NCI-H2107 treated with DMSO at 0.1 percent for 48 hours (cell line): ENCODE measurements at regions not wholly inside any gene's neighbourhood (a gene's known extent, or its start where the extent isn't known, plus 50 kb on each side); places are given as distances from the start of the nearest gene placed in this dataset.

Experiments
- DNase-seq: peaks from one replicate; lab custom pipeline; 2025; ENCODE audit not compliant: unreplicated experiment; lab: John Stamatoyannopoulos, UW

GRCh38 chr5:167759057-167759821, 532.2 kb upstream of the WWC1 start:
- no peak for DNase-seq

- DNase-seq = no peak
Observed at GRCh38 chr5:167763772-167764171, 527.7 kb upstream of the WWC1 start.

DNA sequence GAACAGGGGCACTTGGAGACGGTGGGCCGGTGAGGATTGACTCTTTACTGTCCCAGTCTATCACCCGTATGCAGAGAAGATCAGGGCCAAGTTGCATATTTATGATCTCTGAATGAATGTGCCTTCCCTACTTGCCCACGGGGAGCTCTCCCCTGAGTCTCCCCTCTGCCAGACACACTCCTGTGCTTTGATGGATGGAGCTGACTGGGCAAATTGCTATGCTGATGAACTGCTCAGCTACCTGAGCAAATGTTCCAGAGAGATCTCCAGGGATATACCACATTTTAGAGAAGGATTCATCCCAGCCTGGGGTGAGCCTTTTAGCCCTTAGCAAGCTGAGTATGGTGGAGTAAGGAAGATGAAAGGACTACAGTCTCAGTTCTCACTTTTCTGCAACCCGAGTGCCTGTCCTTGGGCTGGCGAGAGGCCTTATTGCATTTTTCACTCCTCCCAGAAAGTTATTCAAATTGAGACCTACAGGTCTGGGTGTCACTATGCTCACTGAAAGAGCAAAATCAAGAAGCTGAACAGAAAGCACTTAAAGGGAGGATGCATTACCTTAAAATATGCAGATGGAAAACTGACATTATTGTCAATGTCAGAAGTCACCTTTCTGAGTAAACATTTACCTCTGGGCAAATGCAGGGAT, 526.7 kb upstream of the WWC1 start:
- DNase-seq = no peak

DNA sequence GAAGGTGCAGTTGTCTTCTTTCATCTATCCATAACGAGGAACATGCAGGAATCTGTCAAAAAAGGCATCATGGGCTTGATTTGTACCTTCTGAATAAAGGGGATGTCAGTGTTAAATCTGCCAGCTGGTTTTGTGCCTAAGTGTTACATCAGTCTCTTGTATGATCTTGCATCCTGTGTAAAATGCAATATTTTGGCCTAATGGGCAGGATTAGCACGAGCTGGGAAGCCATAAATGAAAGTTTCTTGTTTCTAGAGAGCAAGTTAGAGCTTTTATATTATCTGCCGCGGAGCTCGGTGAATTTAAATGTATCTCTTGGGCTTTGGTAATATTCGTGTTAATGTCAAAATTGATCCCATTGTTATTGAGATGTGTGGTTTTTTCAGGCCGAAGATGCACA, 526.1 kb upstream of the WWC1 start:
- no peak for DNase-seq

GRCh38 chr5:167766957-167767356, 524.5 kb upstream of the WWC1 start:
- no peak for DNase-seq

DNA sequence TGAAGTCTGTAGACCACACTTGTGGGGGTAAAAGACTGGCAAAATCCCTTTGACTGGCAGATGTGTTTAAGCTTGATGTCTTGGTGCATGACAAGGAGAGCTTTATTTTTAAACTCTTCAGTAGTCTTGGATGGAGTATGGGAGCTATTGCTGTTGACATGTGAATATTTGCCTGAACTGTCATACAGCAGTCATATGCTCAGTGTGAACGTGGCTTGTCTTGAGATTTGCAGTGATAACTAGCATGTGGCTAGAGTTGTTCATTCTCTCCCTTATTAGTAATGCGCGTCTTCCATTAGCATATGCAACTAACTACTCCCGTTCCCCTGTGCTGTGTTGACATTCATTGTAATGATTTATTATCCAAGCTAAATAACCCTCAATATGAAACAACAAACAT, 523.6 kb upstream of the WWC1 start:
- no peak for DNase-seq

DNA sequence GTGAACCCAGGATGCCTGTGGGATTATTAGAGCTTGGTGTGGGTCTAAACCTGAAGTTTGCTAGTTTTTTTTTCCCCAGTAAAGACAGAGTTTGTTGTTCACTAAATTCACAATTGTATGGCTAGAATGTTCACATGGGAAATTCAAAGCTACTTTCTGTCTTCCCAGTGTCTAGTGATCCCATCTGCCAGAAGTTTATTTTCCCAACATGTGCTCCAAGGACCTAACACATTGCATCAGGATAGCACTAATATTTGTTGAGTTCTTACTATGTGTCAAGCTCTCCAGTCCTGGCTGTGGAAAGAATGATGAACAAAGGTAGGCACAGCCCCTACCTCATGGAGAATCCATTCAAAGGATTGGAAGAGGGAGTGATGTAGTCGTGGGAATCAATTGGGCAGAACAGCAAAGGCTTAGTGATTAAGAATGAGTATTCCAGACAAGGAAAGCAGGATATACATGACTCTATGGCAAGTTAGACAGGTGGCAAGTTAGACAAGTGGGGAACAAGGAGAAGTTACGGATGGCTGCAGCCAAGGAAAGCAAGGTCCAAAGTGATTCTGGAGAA, 521.5 kb upstream of the WWC1 start:
- DNase-seq = no peak

- no peak for DNase-seq
Observed at GRCh38 chr5:167770461-167770860, 521.0 kb upstream of the WWC1 start.

DNA sequence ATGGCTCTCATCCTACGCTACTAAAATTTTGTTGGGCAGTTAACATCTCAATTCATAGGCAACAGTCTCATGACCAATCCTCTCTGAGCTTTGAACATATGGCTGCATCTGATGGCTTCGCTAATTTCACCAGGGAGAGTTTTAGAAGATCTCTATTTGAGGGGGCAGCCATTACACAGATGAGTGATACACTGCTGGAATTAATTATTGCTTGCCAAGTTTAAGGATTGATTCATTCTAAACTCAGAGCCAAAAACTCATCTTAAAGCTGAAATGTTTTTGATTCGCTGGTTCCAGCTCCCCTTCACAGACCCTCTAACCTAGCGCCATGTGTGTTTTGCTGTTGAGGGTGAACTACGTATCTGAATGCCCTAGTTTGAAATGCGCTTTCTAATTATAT, 519.9 kb upstream of the WWC1 start:
- no peak for DNase-seq

DNA sequence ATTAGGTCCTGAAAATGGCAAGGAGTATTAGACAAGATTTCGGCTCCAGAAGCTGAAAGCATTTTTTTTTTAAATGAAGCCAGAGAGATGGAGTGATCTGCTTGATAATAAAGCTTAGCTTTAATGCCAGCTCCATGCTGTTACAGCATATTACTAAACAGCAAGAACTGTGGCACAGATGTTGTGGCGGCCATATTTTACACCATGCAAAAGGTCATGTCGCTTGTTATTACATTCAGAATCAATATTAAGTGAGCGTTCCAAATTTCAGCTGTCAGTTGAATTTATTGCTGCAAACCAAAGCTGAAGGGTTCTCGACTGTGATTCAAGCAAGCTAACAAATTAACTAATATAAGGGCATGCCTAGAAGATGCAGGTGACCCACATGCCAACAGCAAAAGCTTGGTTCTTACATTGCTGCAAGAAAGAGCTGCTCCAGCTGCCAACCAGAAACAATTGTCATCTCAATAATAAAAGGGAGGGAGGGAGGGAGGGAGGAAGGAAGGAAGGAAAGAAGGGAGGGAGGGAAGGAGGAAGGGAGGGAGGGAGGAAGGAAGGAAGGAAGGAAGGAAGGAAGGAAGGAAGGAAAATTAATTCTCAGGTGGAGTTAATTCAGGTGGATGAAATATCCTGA, 517.7 kb upstream of the WWC1 start:
- no peak for DNase-seq

DNA sequence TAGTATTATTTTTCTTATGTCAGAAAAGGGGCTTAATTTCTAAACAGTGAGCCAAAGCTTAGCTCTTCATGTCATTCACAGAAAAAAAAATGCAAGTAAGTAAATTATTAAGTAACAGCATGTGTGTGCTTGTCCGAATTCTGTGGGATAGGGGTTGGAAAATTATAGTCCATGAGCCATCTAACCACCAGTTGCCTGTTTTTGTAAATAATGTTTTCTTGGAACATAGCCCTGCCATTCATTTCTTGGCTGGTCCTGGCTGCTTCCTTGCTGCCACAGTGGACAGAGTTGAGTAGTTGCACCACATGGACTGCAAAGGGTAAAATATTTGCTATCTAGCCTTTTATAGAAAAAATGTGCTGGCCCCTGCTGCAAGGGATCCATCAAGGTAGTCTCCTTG, 513.7 kb upstream of the WWC1 start:
- DNase-seq = no peak

- no peak for DNase-seq
Observed at GRCh38 chr5:167778228-167778627, 513.2 kb upstream of the WWC1 start.

DNA sequence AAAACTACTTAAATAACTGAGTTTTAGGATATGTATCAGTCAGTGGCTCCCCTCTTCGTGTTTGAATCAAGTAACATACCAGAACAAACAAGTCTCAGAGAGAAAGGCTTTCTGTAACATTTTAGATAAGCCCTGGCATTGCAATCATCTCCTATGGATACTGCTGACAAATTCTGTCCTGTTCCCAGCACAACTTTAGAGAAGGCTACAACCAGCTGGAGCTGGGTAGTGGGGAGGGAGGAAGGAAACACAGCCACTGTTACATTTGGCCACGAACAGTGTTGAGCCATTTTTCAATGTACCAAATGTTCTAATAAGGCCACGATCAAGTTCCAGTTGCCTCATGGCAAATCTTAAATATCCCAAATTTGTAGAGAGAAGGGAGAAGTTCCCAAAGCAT, 511.8 kb upstream of the WWC1 start:
- no peak for DNase-seq

- no peak for DNase-seq
Observed at GRCh38 chr5:167780177-167780576, 511.3 kb upstream of the WWC1 start.

- no peak for DNase-seq
Observed at GRCh38 chr5:167783145-167783817, 508.2 kb upstream of the WWC1 start.

DNA sequence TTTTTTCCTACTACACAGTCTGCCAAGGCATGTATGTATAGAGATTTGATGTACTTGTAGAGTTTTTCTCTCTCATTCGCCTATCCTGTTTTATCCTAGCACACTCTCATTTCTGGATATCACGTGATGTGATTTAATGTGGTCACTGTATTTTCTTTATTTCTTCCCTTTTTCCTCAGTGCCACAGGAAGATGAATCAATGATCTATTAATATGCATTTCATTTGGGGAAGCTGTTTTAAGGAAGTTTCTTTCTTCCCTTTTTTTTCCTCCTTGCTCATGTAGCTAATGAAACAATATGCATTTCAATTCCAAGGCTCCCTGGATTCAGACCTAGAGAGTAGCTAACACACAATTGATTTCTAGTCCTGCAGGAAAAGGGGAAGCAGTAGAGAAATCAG, 506.3 kb upstream of the WWC1 start:
- DNase-seq = no peak

DNA sequence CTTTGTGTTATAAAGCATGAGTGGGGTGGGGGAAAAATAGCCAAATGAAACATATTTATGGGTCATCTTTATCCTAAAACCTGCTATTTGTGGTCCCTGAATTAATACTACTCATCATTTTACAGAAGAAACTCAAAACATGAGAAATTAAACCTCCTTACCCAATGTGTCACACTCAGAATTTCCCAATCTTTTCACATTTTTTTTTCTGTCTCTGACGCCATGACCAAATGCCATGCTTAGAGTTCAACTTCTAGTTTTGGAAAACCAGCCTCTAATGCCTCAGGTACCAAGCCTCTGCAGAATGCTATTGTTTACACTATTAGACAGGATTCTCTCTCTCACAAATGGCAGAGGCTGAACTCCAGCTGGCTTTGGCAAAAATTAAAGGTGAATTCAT, 505.5 kb upstream of the WWC1 start:
- no peak for DNase-seq

GRCh38 chr5:167786871-167787578, 504.4 kb upstream of the WWC1 start:
- no peak for DNase-seq

GRCh38 chr5:167790045-167790444, 501.4 kb upstream of the WWC1 start:
- DNase-seq = no peak

GRCh38 chr5:167790462-167791260, 500.8 kb upstream of the WWC1 start:
- DNase-seq = no peak
